HG03432 (cell line): ENCODE measurements at regions not wholly inside any gene's neighbourhood (a gene's known extent, or its start where the extent isn't known, plus 50 kb on each side); places are given as distances from the start of the nearest gene placed in this dataset.
A peak's percentile ranks its signal among the peaks of the same experiment; 100 is the strongest.
"Not testable (repeated sequence)": the region's sequence is repeated elsewhere in the genome, so short reads cannot be mapped to it uniquely, and the experiment has no call there.

Experiments
- ATAC-seq: cut with Tn5 transposase; IDR thresholded peaks from one replicate; pipeline ENCODE4 v1.9.1; 2021; ENCODE audit warnings: mild to moderate bottlenecking, moderate library complexity; ENCODE audit not compliant: unreplicated experiment

- not testable (repeated sequence) for ATAC-seq
Measured at GRCh38 chr15:31647337-31647826, 320.7 kb downstream of the KLF13 start.

- not testable (repeated sequence) for ATAC-seq
Measured at GRCh38 chr15:31649634-31650033, 323.0 kb downstream of the KLF13 start.

- ATAC-seq: peak; percentile 49
Measured at GRCh38 chr15:31650055-31650701, 323.5 kb downstream of the KLF13 start.

GRCh38 chr15:31656915-31657314 is 330.3 kb downstream of the KLF13 start:
- ATAC-seq: not testable (repeated sequence)

GRCh38 chr15:31660816-31661215 is 334.2 kb downstream of the KLF13 start:
- ATAC-seq: no peak

DNA sequence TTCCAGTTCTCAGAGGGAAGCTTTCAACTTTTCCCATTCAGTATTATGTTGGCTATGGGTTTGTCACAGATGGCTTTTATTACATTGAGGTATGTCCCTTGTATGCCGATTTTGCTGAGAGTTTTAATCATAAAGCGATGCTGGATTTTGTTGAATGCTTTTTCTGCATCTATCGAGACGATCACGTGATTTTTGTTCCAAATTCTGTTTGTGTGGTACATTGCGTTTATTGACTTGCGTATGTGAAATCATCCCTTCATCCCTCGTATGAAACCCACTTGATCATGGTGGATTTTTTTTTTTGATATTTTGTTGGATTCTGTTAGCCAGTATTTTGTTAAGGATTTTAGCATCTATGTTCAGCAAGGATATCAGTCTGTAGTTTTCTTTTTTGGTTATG is 339.1 kb downstream of the KLF13 start:
- not testable (repeated sequence) for ATAC-seq

GRCh38 chr15:31669158-31669908 is 342.7 kb downstream of the KLF13 start:
- not testable (repeated sequence) for ATAC-seq

DNA sequence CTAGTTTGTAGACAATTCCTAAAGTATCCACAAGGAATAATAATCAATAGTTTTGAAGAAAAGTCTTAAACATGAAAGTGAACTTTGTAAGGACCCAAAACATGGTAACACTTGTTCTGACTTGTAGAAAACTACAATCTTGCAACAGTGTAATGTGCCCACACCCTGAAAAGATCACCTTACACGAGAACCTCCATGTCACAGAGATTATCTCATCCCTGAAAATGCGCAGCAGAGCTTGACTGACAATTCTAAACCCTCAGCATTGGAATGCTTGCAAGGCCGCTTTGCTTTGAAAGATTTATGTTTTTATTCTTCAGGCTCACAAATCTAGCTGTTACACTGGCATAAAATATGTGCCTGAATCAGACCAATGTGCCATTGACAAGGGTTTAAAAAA is 346.6 kb downstream of the KLF13 start:
- ATAC-seq: not testable (repeated sequence)

GRCh38 chr15:31681529-31682259 is 348.6 kb upstream of the CHRNA7 start:
- not testable (repeated sequence) for ATAC-seq

- ATAC-seq: not testable (repeated sequence)
Measured at GRCh38 chr15:31687088-31687487, 343.2 kb upstream of the CHRNA7 start.

GRCh38 chr15:31696509-31696908 is 333.8 kb upstream of the CHRNA7 start:
- not testable (repeated sequence) for ATAC-seq

- ATAC-seq: not testable (repeated sequence)
Measured at GRCh38 chr15:31705076-31705678, 325.1 kb upstream of the CHRNA7 start.

DNA sequence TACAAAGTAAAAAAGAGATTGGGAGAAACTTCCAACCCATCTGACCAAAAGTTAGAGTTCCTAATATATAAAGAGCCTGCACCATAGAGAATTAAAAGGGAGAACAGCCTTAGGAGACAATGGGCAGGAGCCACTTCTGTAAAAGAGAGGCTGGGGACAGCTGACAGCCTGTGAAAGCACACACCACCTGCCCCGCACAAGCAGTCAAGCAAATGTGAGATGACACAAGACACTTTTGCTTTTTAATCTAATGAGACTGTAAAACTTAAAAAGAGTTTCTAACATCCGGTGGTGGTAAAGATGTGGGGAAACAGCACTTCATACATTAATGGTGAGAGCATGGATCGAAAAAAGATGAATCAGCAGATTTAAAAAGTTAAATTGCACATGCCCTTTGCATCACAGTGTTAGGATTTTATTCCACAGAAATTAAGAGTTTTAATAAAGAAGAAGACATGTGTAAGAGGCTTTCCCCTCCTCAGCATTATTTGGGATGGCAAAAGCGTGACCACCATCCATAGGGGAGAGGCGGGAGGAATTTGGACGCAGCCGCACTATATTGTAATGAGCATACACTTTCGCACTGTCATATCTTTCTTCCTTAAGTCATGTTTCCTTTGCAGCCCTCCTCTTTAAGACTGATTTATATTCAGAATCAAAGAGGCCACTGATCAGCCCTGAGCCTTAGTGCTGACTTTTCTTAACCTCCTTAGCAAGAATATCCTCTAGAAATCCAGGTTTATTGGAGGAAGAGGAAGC is 322.2 kb upstream of the CHRNA7 start:
- ATAC-seq: peak; percentile 69

GRCh38 chr15:31708703-31709327 is 321.5 kb upstream of the CHRNA7 start:
- ATAC-seq: peak; percentile 86

DNA sequence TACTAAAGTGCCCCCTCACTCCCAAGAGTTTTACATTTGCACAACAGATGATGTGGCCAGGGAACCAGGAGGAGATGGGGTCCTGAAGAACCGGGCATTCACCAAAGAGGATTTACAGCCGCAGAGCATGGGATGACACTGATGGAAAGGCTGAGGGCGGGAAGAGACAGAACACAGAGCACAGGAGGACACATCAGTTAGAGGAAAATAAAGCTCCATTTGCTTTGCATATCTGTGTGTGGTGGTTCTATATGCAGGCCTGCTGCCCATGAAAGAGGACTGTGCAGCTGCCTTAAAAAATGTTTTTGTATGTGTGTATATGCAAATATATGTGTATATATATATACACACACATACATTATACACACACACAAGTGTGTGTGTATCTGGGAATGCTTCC is 320.8 kb upstream of the CHRNA7 start:
- ATAC-seq: not testable (repeated sequence)

- not testable (repeated sequence) for ATAC-seq
Measured at GRCh38 chr15:31710806-31711205, 319.5 kb upstream of the CHRNA7 start.

DNA sequence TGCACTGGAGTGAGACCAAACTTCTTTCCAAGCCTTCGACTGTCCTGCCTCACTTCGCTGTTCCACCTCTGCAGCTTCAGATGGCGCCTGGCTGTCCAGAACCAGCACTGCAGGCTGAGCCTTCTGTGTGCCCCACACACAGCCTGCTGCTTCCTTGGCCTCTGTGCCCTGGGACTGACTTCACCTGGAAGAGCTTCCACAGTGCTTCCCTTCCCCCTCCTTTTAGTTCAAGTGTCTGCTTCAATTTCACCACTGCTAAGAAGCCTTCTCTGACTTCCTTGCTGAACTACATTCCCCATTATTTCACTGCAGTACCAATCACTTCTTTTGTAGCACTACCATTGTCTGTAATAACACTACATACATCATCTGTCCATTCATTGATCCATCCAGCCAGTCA is 315.1 kb upstream of the CHRNA7 start:
- ATAC-seq: not testable (repeated sequence)

GRCh38 chr15:31718625-31719024 is 311.7 kb upstream of the CHRNA7 start:
- not testable (repeated sequence) for ATAC-seq

GRCh38 chr15:31719396-31720022 is 310.8 kb upstream of the CHRNA7 start:
- ATAC-seq: not testable (repeated sequence)
